GM19099 (cell line): ENCODE measurements at regions not wholly inside any gene's neighbourhood (a gene's known extent, or its start where the extent isn't known, plus 50 kb on each side); places are given as distances from the start of the nearest gene placed in this dataset.

Source experiments
- POLR2A ChIP-seq: IDR thresholded peaks from 3 replicates; pipeline ENCODE4 v1.6.1; 2011; ENCODE audit warnings: low read depth; ENCODE audit not compliant: insufficient read length; ENCODE audit errors: extremely low read depth

- TF ChIP-seq POLR2A = no peak
These were observed 1210.5 kb upstream of the SORCS1 start for GRCh38 chr10:108374991-108375390.

GRCh38 chr10:108365541-108365940 is 1201.0 kb upstream of the SORCS1 start:
- no peak for TF ChIP-seq POLR2A

- TF ChIP-seq POLR2A = no peak
These were observed 1199.1 kb upstream of the SORCS1 start for GRCh38 chr10:108363576-108363975.

GRCh38 chr10:108362961-108363360 is 1198.5 kb upstream of the SORCS1 start:
- no peak for TF ChIP-seq POLR2A

GRCh38 chr10:108362296-108362695 is 1197.8 kb upstream of the SORCS1 start:
- TF ChIP-seq POLR2A = no peak

GRCh38 chr10:108360187-108360586 is 1195.7 kb upstream of the SORCS1 start:
- no peak for TF ChIP-seq POLR2A

- TF ChIP-seq POLR2A = no peak
These were observed 1194.4 kb upstream of the SORCS1 start for GRCh38 chr10:108358912-108359311.

GRCh38 chr10:108352771-108353170 is 1188.3 kb upstream of the SORCS1 start:
- TF ChIP-seq POLR2A = no peak

GRCh38 chr10:108348215-108348614 is 1183.7 kb upstream of the SORCS1 start:
- TF ChIP-seq POLR2A = no peak

- TF ChIP-seq POLR2A = no peak
These were observed 1181.6 kb upstream of the SORCS1 start for GRCh38 chr10:108346066-108346465.

- no peak for TF ChIP-seq POLR2A
These were observed 1173.6 kb upstream of the SORCS1 start for GRCh38 chr10:108338146-108338545.

GRCh38 chr10:108336836-108337235 is 1172.3 kb upstream of the SORCS1 start:
- TF ChIP-seq POLR2A = no peak

GRCh38 chr10:108327706-108328105 is 1163.2 kb upstream of the SORCS1 start:
- no peak for TF ChIP-seq POLR2A

GRCh38 chr10:108323274-108323798 is 1158.8 kb upstream of the SORCS1 start:
- no peak for TF ChIP-seq POLR2A

- no peak for TF ChIP-seq POLR2A
These were observed 1155.1 kb upstream of the SORCS1 start for GRCh38 chr10:108319434-108320222.

- no peak for TF ChIP-seq POLR2A
These were observed 1143.4 kb upstream of the SORCS1 start for GRCh38 chr10:108307925-108308312.
